ENCODE measurements at regions not wholly inside any gene's neighbourhood (a gene's known extent, or its start where the extent isn't known, plus 50 kb on each side); places are given as distances from the start of the nearest gene placed in this dataset.

- TF ChIP-seq CHD1 (IDR thresholded peaks at IDR 0.05; ENCODE audit: low read depth, low read length) (no peak), JUND (IDR thresholded peaks at IDR 0.05; ENCODE audit: low read length) (no peak), HDAC2 (IDR thresholded peaks at IDR 0.05; ENCODE audit: borderline replicate concordance in 1 of 2, low read depth in 2 of 2, low read length in 2 of 2) (no peak), RBBP5 (IDR thresholded peaks at IDR 0.05; ENCODE audit: borderline replicate concordance, low read depth, low read length) (no peak), HDAC6 (IDR thresholded peaks at IDR 0.05; ENCODE audit: low read depth, low read length) (no peak), USF2 (IDR thresholded peaks at IDR 0.05; ENCODE audit: low read length) (no peak)
Observed at GRCh38 chr5:82336226-82336958, 58.2 kb upstream of the RPS23 start (continued).

Measured in H1 (cell line).